H1 (cell line): ENCODE measurements at regions not wholly inside any gene's neighbourhood (a gene's known extent, or its start where the extent isn't known, plus 50 kb on each side); places are given as distances from the start of the nearest gene placed in this dataset.

ENCODE experiments used
- CTCF ChIA-PET: fragments of 300-600 bp; sonication (Branson Sonifier 250); formaldehyde crosslinking; loops from one replicate; lab custom pipeline; 2021; ENCODE audit not compliant: partially characterized antibody; lab: Charles Lee
- POLR2A ChIA-PET: fragments of 300-600 bp; sonication (Branson Sonifier 250); formaldehyde crosslinking; loops from one replicate; lab custom pipeline; 2021; ENCODE audit warnings: inconsistent platforms; ENCODE audit not compliant: partially characterized antibody; lab: Charles Lee
- DNase-seq, 2 experiments: peaks; one replicate each; pipeline versions ENCODE4 v3.0.0 to v3.0.0-alpha.2; 2010 to 2022; ENCODE audit warnings: low spot score in 2 of 2, low read depth in 1 of 2, mixed read lengths in 1 of 2
- FAIRE-seq: peaks from 2 replicates; lab custom pipeline; 2011; peaks lifted over from hg19 to GRCh38; lab: Jason Lieb, UNC
- H2AFZ ChIP-seq: 2 replicates; pipeline ENCODE4 v1.8.1; 2012; ENCODE audit warnings: low read length, inconsistent platforms
- H2AK5ac ChIP-seq: 2 replicates; pipeline ENCODE4 v1.6.1; 2013; ENCODE audit warnings: low read depth, low read length
- H2BK120ac ChIP-seq: replicated peaks from 2 replicates; pipeline ENCODE3; 2013; ENCODE audit warnings: low read depth, low read length, inconsistent platforms
- H2BK12ac ChIP-seq: 2 replicates; pipeline ENCODE4 v1.6.1; 2013; ENCODE audit warnings: low read depth, low read length
- H2BK15ac ChIP-seq: 2 replicates; pipeline ENCODE4 v1.6.1; 2013; ENCODE audit warnings: low read length
- H2BK20ac ChIP-seq: 2 replicates; pipeline ENCODE4 v1.6.1; 2013; ENCODE audit warnings: low read length
- H2BK5ac ChIP-seq: 2 replicates; pipeline ENCODE4 v1.6.1; 2013; ENCODE audit warnings: low read depth, low read length
- H3K14ac ChIP-seq: 2 replicates; pipeline ENCODE4 v1.6.1; 2013; ENCODE audit warnings: inconsistent platforms; ENCODE audit not compliant: insufficient read length
- H3K18ac ChIP-seq: 2 replicates; pipeline ENCODE4 v1.6.1; 2013; ENCODE audit warnings: low read length; ENCODE audit errors: extremely low read depth
- H3K23ac ChIP-seq: 2 replicates; pipeline ENCODE4 v1.6.1; 2013; ENCODE audit warnings: inconsistent platforms; ENCODE audit not compliant: insufficient read length
- H3K23me2 ChIP-seq: 2 replicates; pipeline ENCODE4 v1.6.1; 2013; ENCODE audit warnings: low read depth, low read length
- H3K27ac ChIP-seq: 2 replicates; pipeline ENCODE4 v1.6.1; 2011; ENCODE audit warnings: low read depth, low read length, inconsistent platforms
- H3K27me3 ChIP-seq, 4 experiments: replicated peaks in 1 of 4; 1 replicate in 1 of 4; 2 replicates in 3 of 4; pipeline versions ENCODE4 v1.6.1 to v1.8.1; 2011 to 2013; ENCODE audit warnings: low read length in 3 of 4, mild to moderate bottlenecking in 3 of 4, inconsistent platforms in 2 of 4, mixed read lengths in 2 of 4, moderate library complexity in 1 of 4; ENCODE audit not compliant: control insufficient read depth in 3 of 4, insufficient read depth in 3 of 4; ENCODE audit errors: extremely low read depth in 1 of 4
- H3K36me3 ChIP-seq, 4 experiments: 2 replicates each; pipeline versions ENCODE4 v1.6.1 to v1.8.1; 2011 to 2013; ENCODE audit warnings: mild to moderate bottlenecking in 4 of 4, low read length in 3 of 4, moderate library complexity in 2 of 4, control low read depth in 1 of 4, inconsistent platforms in 1 of 4; ENCODE audit not compliant: insufficient read depth in 4 of 4, control insufficient read depth in 2 of 4
- H3K4ac ChIP-seq: replicated peaks from 2 replicates; pipeline ENCODE3; 2013; ENCODE audit warnings: low read length, low read depth, mixed read lengths, inconsistent platforms; ENCODE audit not compliant: insufficient read length
- H3K4me1 ChIP-seq, 4 experiments: replicated peaks in 1 of 4; 1 replicate in 1 of 4; 2 replicates in 3 of 4; pipeline versions ENCODE4 v1.6.1 to v1.8.1; 2011 to 2013; ENCODE audit warnings: low read length in 3 of 4, inconsistent platforms in 2 of 4, mixed read lengths in 1 of 4; ENCODE audit not compliant: insufficient read depth in 4 of 4, control insufficient read depth in 3 of 4
- H3K4me2 ChIP-seq, 2 experiments: 2 replicates each; pipeline versions ENCODE4 v1.6.1 to v1.8.1; 2011 to 2013; ENCODE audit warnings: low read depth in 2 of 2, low read length in 2 of 2, control low read depth in 1 of 2, inconsistent platforms in 1 of 2, mild to moderate bottlenecking in 1 of 2; ENCODE audit not compliant: insufficient read depth in 1 of 2
- H3K4me3 ChIP-seq, 4 experiments: fragments of 200-600, 300-600 bp in 1 of 4; sonication (generic), shearing (Covaris generic), sonication (Bioruptor Twin) in 1 of 4; 2 replicates each; pipeline versions ENCODE4 v1.5.1 to v1.8.1; 2011 to 2016; ENCODE audit warnings: low read length in 4 of 4, low read depth in 3 of 4, control low read depth in 2 of 4, inconsistent platforms in 2 of 4, mild to moderate bottlenecking in 2 of 4, mixed read lengths in 1 of 4, moderate library complexity in 1 of 4; ENCODE audit not compliant: insufficient read depth in 2 of 4; ENCODE audit errors: extremely low read depth in 1 of 4
- H3K56ac ChIP-seq: replicated peaks from 2 replicates; pipeline ENCODE3; 2013; ENCODE audit warnings: low read depth, mild to moderate bottlenecking, mixed read lengths, low read length, inconsistent platforms; ENCODE audit not compliant: insufficient read length
- H3K79me1 ChIP-seq: 2 replicates; pipeline ENCODE4 v1.6.1; 2013; ENCODE audit warnings: low read depth, low read length, control low read depth
- H3K79me2 ChIP-seq, 2 experiments: 2 replicates each; pipeline versions ENCODE4 v1.6.1 to v1.8.1; 2012 to 2013; ENCODE audit warnings: low read length in 2 of 2, mild to moderate bottlenecking in 2 of 2, inconsistent platforms in 1 of 2; ENCODE audit not compliant: insufficient read depth in 2 of 2, control insufficient read depth in 1 of 2
- H3K9ac ChIP-seq, 4 experiments: replicated peaks in 1 of 4; 1 replicate in 1 of 4; 2 replicates in 3 of 4; pipeline versions ENCODE4 v1.6.1 to v1.8.1; 2011 to 2013; ENCODE audit warnings: low read depth in 3 of 4, low read length in 3 of 4, control low read depth in 2 of 4, mild to moderate bottlenecking in 2 of 4, moderate library complexity in 2 of 4, inconsistent platforms in 1 of 4; ENCODE audit errors: extremely low read depth in 1 of 4
- H3K9me3 ChIP-seq, 2 experiments: 2 replicates each; pipeline versions ENCODE4 v1.6.1 to v1.8.1; 2012 to 2013; ENCODE audit warnings: mild to moderate bottlenecking in 2 of 2, moderate library complexity in 2 of 2, control low read depth in 1 of 2, inconsistent platforms in 1 of 2, low read depth in 1 of 2, low read length in 1 of 2, mixed read lengths in 1 of 2; ENCODE audit not compliant: insufficient read depth in 2 of 2
- H4K20me1 ChIP-seq, 2 experiments: replicated peaks in 1 of 2; 2 replicates each; pipeline versions ENCODE3 to v1.8.1; 2011 to 2013; ENCODE audit warnings: inconsistent platforms in 2 of 2, low read length in 2 of 2, mild to moderate bottlenecking in 1 of 2; ENCODE audit not compliant: insufficient read depth in 2 of 2, control insufficient read depth in 1 of 2
- H4K5ac ChIP-seq: 2 replicates; pipeline ENCODE4 v1.6.1; 2013; ENCODE audit warnings: low read length, low read depth, mixed read lengths, inconsistent platforms; ENCODE audit not compliant: insufficient read length
- H4K8ac ChIP-seq: 2 replicates; pipeline ENCODE4 v1.8.0; 2013; ENCODE audit warnings: mild to moderate bottlenecking, moderate library complexity, low read length, inconsistent platforms; ENCODE audit not compliant: insufficient read depth; ENCODE audit errors: extremely low read depth
- H4K91ac ChIP-seq: replicated peaks from 2 replicates; pipeline ENCODE3; 2013; ENCODE audit warnings: low read length, mixed read lengths, inconsistent platforms; ENCODE audit not compliant: insufficient read length
- KDM4A ChIP-seq: IDR thresholded peaks from one replicate; pipeline ENCODE4 v1.7.1; 2012; ENCODE audit warnings: low read depth, mild to moderate bottlenecking, moderate library complexity, low read length, inconsistent platforms; ENCODE audit not compliant: severe bottlenecking
- WGBS, 2 experiments: shearing (Covaris generic) in 1 of 2; methylation state at CpG; one replicate each; pipeline versions ENCODE4 v1.1.6 to v1.1.7; 2013 to 2015; ENCODE audit warnings: low lambda C conversion rate in 2 of 2, mixed read lengths in 2 of 2, inconsistent platforms in 1 of 2, low coverage in 1 of 2, missing lambda C conversion rate in 1 of 2; ENCODE audit not compliant: insufficient replicate concordance in 2 of 2, insufficient coverage in 1 of 2, insufficient read length in 1 of 2; ENCODE audit errors: extremely low coverage in 1 of 2, missing lambda C conversion rate in 1 of 2; 5-methylcytosine and 5-hydroxymethylcytosine counted together

GRCh38 chr14:83972631-83973030 lies 1557.3 kb upstream of the FLRT2 start:
- H3K27me3 ChIP-seq, result no peaks in the 10 kb centered on the region; a peak in 1 of 7 replicates
- H3K27ac ChIP-seq, result no peak overlapping the region
- H2BK12ac ChIP-seq, result no peak overlapping the region
- H3K23ac ChIP-seq, result no peak overlapping the region
- H3K23me2 ChIP-seq, result no peaks in the 10 kb centered on the region
- H4K20me1 ChIP-seq, result no peaks in the 10 kb centered on the region
- H3K79me1 ChIP-seq, result no peaks in the 10 kb centered on the region
- no peak overlapping the region for H2BK20ac ChIP-seq
- H3K4ac ChIP-seq, result no peak overlapping the region
- H4K8ac ChIP-seq, result no peak overlapping the region
- POLR2A ChIA-PET, result no interaction called here
- H3K9ac ChIP-seq, result no peak overlapping the region
- CTCF ChIA-PET, result interaction anchor here (1.2 kb wide), 1 partner anchor 18 kb away, joined by 4 read pairs; no protein-coding TSS in a partner anchor
- H4K91ac ChIP-seq, result no peak overlapping the region
- H2AK5ac ChIP-seq, result no peak overlapping the region
- DNase-seq (no peak), FAIRE-seq (no peak)
- no peak overlapping the region for H3K14ac ChIP-seq
- no peak overlapping the region for H2BK5ac ChIP-seq
- no peak overlapping the region for H3K4me3 ChIP-seq
- no peak overlapping the region for H3K56ac ChIP-seq
- no peak overlapping the region for H3K4me2 ChIP-seq
- no peaks in the 10 kb centered on the region for H3K9me3 ChIP-seq
- no peaks in the 10 kb centered on the region for H3K36me3 ChIP-seq
- no peak overlapping the region for H3K18ac ChIP-seq
- 91% methylated on average over 3 of the region's 3 CpGs; no CpG with 5 or more reads in 1 of the 2 experiments for WGBS, 2 experiments
- H2BK15ac ChIP-seq, result no peak overlapping the region
- H2BK120ac ChIP-seq, result no peak overlapping the region
- H3K4me1 ChIP-seq, result no peaks in the 10 kb centered on the region
- no peaks in the 10 kb centered on the region for H3K79me2 ChIP-seq
- H4K5ac ChIP-seq, result no peak overlapping the region
- no peak overlapping the region for H2AFZ ChIP-seq
- no peak for TF ChIP-seq KDM4A
